HepG2 (cell line): ENCODE measurements at regions not wholly inside any gene's neighbourhood (a gene's known extent, or its start where the extent isn't known, plus 50 kb on each side); places are given as distances from the start of the nearest gene placed in this dataset.

Experiments
- ATAC-seq: fragments of 200-7000 bp; cut with Tn5 transposase; 3 replicates; pipeline ENCODE4 v1.9.1; 2020; ENCODE audit warnings: mild to moderate bottlenecking, moderate library complexity
- BruUV-seq: library from RNA; stranded (reverse); fragments of 400-500 nt; replicated peaks from 2 replicates; lab custom pipeline; 2021; lab: Mats Ljungman, UMichigan
- CTCF ChIA-PET: fragments of 300-600 bp; formaldehyde crosslinking; extraction: SDS; loops from one replicate; lab custom pipeline; 2021; ENCODE audit warnings: low total read pairs, inconsistent platforms, low intra/inter-chr PET ratio; lab: Yijun Ruan, JAX
- POLR2A ChIA-PET: fragments of 350-600 bp; sonication (Branson Sonifier 250); formaldehyde crosslinking; loops from one replicate; lab custom pipeline; 2020; ENCODE audit warnings: antibody characterized with exemption, inconsistent platforms; lab: Yijun Ruan, JAX
- DNase-seq: peaks from one replicate; pipeline ENCODE4 v3.0.0-alpha.2; 2015; ENCODE audit warnings: low spot score
- FAIRE-seq: peaks from 3 replicates; lab custom pipeline; 2011; peaks lifted over from hg19 to GRCh38; lab: Jason Lieb, UNC
- H2AFZ ChIP-seq: one replicate; pipeline ENCODE4 v1.6.1; 2011; ENCODE audit warnings: low read length, inconsistent platforms
- H3K27ac ChIP-seq: fragments of 300-600 bp; 3 replicates; pipeline ENCODE4 v1.8.0; 2011; ENCODE audit warnings: mixed run types, mild to moderate bottlenecking, mixed read lengths, low read length, inconsistent platforms; ENCODE audit not compliant: insufficient read depth; ENCODE audit errors: extremely low read length
- H3K27me3 ChIP-seq, 2 experiments: fragments of 200-600 bp in 1 of 2; 2 replicates in 1 of 2; 3 replicates in 1 of 2; pipeline versions ENCODE4 v1.6.0 to v1.8.0; 2011; ENCODE audit warnings: low read length in 2 of 2, mild to moderate bottlenecking in 2 of 2, moderate library complexity in 2 of 2, inconsistent platforms in 1 of 2; ENCODE audit not compliant: insufficient read depth in 2 of 2, control insufficient read depth in 1 of 2
- H3K36me3 ChIP-seq, 2 experiments: fragments of 200-600 bp in 1 of 2; replicated peaks in 1 of 2; 2 replicates in 1 of 2; 3 replicates in 1 of 2; pipeline versions ENCODE4 v1.5.1 to v1.8.0; 2011; ENCODE audit warnings: low read length in 2 of 2, inconsistent platforms in 1 of 2; ENCODE audit not compliant: insufficient read depth in 2 of 2, control insufficient read depth in 1 of 2
- H3K4me1 ChIP-seq: 2 replicates; pipeline ENCODE4 v1.5.1; 2012; ENCODE audit warnings: low read length, inconsistent platforms; ENCODE audit not compliant: insufficient read depth
- H3K4me2 ChIP-seq: 2 replicates; pipeline ENCODE4 v1.6.0; 2011; ENCODE audit warnings: low read depth, low read length, inconsistent platforms
- H3K4me3 ChIP-seq, 3 experiments: fragments of 200-600 bp in 1 of 3; sonication (generic), shearing (Covaris generic) in 1 of 3; replicated peaks in 1 of 3; 2 replicates each; pipeline ENCODE4 v1.5.1; 2011 to 2016; ENCODE audit warnings: low read length in 3 of 3, inconsistent platforms in 2 of 3, low read depth in 2 of 3, mild to moderate bottlenecking in 2 of 3, control low read depth in 1 of 3, mixed read lengths in 1 of 3; ENCODE audit not compliant: insufficient read depth in 1 of 3
- H3K79me2 ChIP-seq: one replicate; pipeline ENCODE4 v1.6.1; 2011; ENCODE audit warnings: low read length, inconsistent platforms; ENCODE audit not compliant: insufficient read depth
- H3K9ac ChIP-seq: 2 replicates; pipeline ENCODE4 v1.6.0; 2011; ENCODE audit warnings: mild to moderate bottlenecking, low read depth, low read length, inconsistent platforms; ENCODE audit not compliant: insufficient read depth
- H3K9me3 ChIP-seq: 2 replicates; pipeline ENCODE4 v1.5.1; 2012; ENCODE audit warnings: mild to moderate bottlenecking, low read length
- H4K20me1 ChIP-seq: 2 replicates; pipeline ENCODE4 v1.6.0; 2011; ENCODE audit warnings: inconsistent platforms, mild to moderate bottlenecking, low read length, moderate library complexity; ENCODE audit not compliant: insufficient read depth
- CTCF ChIP-seq: sonication (generic); formaldehyde crosslinking; IDR thresholded peaks from 2 replicates; pipeline ENCODE4 v1.5.0; 2020; ENCODE audit warnings: mild to moderate bottlenecking, missing genetic modification reagents, moderate library complexity
- IRF9 ChIP-seq: sonication (generic); formaldehyde crosslinking; IDR thresholded peaks from 2 replicates; pipeline ENCODE4 v1.8.0; 2022; ENCODE audit warnings: missing genetic modification reagents, mild to moderate bottlenecking, borderline replicate concordance
- KAT8 ChIP-seq: IDR thresholded peaks from 2 replicates; pipeline ENCODE4 v1.6.1; 2016; ENCODE audit warnings: missing genetic modification reagents, missing compliant biosample characterization
- KDM5B ChIP-seq: sonication (generic); formaldehyde crosslinking; IDR thresholded peaks from 2 replicates; pipeline ENCODE4 v1.4.0; 2020; ENCODE audit warnings: missing genetic modification reagents, mild to moderate bottlenecking, borderline replicate concordance
- MXI1 ChIP-seq: IDR thresholded peaks from 3 replicates; pipeline ENCODE4 v1.6.1; 2012; ENCODE audit warnings: low read depth, low read length, inconsistent platforms, borderline replicate concordance
- SAFB2 ChIP-seq: sonication (generic); formaldehyde crosslinking; IDR thresholded peaks from 2 replicates; pipeline ENCODE4 v1.5.1; 2020; ENCODE audit warnings: missing genetic modification reagents, low read depth, mild to moderate bottlenecking, borderline replicate concordance
- SNAI1 ChIP-seq: sonication (generic); formaldehyde crosslinking; IDR thresholded peaks from 2 replicates; pipeline ENCODE4 v1.5.0; 2020; ENCODE audit warnings: mild to moderate bottlenecking, missing genetic modification reagents, borderline replicate concordance
- STAG1 ChIP-seq: sonication (generic); formaldehyde crosslinking; IDR thresholded peaks from 2 replicates; pipeline ENCODE4 v1.4.0; 2020; ENCODE audit warnings: missing genetic modification reagents
- ZFP41 ChIP-seq: sonication (generic); formaldehyde crosslinking; IDR thresholded peaks from 2 replicates; pipeline ENCODE4 v1.4.0; 2020; ENCODE audit warnings: mild to moderate bottlenecking, missing genetic modification reagents, borderline replicate concordance
- WGBS: methylation state at CpG from one replicate; pipeline ENCODE4 v1.1.6; 2017; ENCODE audit warnings: low lambda C conversion rate; 5-methylcytosine and 5-hydroxymethylcytosine counted together
- in situ Hi-C: cut with HindIII; loops from 2 replicates; pipeline ENCODE4 v1.10.0; 2017; ENCODE audit warnings: low pct_unique_long_range_greater_than_20kb; ENCODE audit not compliant: extremely low pct_ligation_motif_present
- intact Hi-C: fragments of 100-400 bp; cut with micrococcal nuclease; formaldehyde crosslinking; loops from one replicate; pipeline ENCODE4 v1.10.0; 2022; ENCODE audit not compliant: unreplicated experiment
- TF ChIP-seq, protein P1 (sequence below): IDR thresholded peaks from 2 replicates; pipeline ENCODE4 v1.6.1; 2016; ENCODE audit warnings: low read depth, borderline replicate concordance
- TF ChIP-seq, protein P2 (sequence below): sonication (generic); formaldehyde crosslinking; IDR thresholded peaks from 2 replicates; pipeline ENCODE4 v1.4.0; 2020; ENCODE audit warnings: mild to moderate bottlenecking, missing genetic modification reagents

DNA sequence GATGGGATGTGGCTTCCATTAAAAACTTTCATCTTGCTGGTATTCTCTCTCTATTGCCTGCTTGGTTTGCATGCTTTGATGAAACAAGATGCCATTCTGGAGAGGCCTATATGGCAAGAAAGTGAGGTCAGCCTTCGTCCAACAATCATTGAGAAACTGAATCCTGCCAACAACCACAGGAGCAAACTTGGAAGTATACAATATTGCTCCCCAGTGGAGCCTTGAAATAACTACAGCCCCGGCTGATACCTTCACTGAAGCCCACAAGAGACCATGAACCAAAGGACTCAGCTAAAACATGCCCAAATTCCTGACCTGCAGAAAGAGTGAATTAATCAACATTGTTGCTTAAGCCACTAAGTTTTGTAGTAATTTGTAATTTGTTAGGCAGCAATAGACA lies 82.5 kb upstream of the FGF14 start:
- TF ChIP-seq STAG1 (peak; percentile 31; the same call in 1 of the 2 replicates), CTCF (CRISPR knock-in tag) (peak; percentile 15; the same call in 1 of the 2 replicates), ZFP41 (CRISPR knock-in tag) (no peak)
- TF ChIP-seq, all 625 proteins: peak for 2
- Histone ChIP-seq H3K4me1 (no peaks in the 10 kb centered on the region), H3K79me2 (no peaks in the 10 kb centered on the region), H3K4me3 (no peak overlapping the region), H3K27ac (no peak overlapping the region), H3K9me3 (no peaks in the 10 kb centered on the region), H2AFZ (no peak overlapping the region), H3K9ac (no peak overlapping the region), H3K27me3 (no peaks in the 10 kb centered on the region), H3K36me3 (no peaks in the 10 kb centered on the region), H3K4me2 (no peak overlapping the region), H4K20me1 (no peaks in the 10 kb centered on the region)
- DNase-seq, result no peak
- BruUV-seq, result no TSS peak
- in situ Hi-C loops (no loop called here), intact Hi-C loops (no loop called here)
- FAIRE-seq, result no peak
- peak; percentile 71; the same call in 2 of the 3 replicates for ATAC-seq
- ChIA-PET POLR2A (no interaction called here), CTCF (no interaction called here)
- 5% methylated on average over 2 of the region's 2 CpGs for WGBS

DNA sequence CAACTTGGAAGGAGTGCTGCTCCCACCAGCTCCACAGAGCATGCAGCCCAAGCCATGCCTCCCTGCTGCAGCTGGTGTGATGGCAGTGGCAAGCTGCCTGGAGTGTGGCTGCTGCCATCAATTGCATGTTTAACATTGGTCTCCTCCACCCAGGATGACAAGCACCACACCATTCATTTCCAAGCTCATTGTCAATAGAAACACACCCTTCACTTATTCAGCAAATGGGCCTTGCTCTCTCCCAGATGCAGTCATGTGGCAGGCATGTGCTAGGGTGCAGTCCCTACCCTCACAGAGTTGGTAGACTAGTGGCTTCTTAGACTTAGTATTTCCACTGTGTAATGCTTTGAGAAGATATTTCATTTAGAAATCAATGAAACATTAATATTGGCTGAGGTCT lies 70.8 kb upstream of the FGF14 start:
- H3K27me3 ChIP-seq, result no peaks in the 10 kb centered on the region
- no peaks in the 10 kb centered on the region for H3K36me3 ChIP-seq
- in situ Hi-C loops (no loop called here), intact Hi-C loops (no loop called here)
- CTCF ChIA-PET, result no interaction called here
- no peak overlapping the region for H3K9ac ChIP-seq
- POLR2A ChIA-PET, result no interaction called here
- FAIRE-seq, result no peak
- H3K4me2 ChIP-seq, result no peak overlapping the region
- no peak for DNase-seq
- H4K20me1 ChIP-seq, result no peaks in the 10 kb centered on the region
- no peak overlapping the region for H3K27ac ChIP-seq
- no peaks in the 10 kb centered on the region for H3K79me2 ChIP-seq
- no TSS peak for BruUV-seq
- no peak for ATAC-seq
- no peak overlapping the region for H3K4me3 ChIP-seq
- H3K9me3 ChIP-seq, result no peaks in the 10 kb centered on the region
- no peaks in the 10 kb centered on the region for H3K4me1 ChIP-seq
- no peak overlapping the region for H2AFZ ChIP-seq
- TF ChIP-seq KAT8 (CRISPR knock-in tag) (no peak), KDM5B (CRISPR knock-in tag) (no peak), SNAI1 (CRISPR knock-in tag) (no peak), MXI1 (no peak), IRF9 (no peak), SAFB2 (CRISPR knock-in tag) (no peak)
- TF ChIP-seq, protein P1, sequence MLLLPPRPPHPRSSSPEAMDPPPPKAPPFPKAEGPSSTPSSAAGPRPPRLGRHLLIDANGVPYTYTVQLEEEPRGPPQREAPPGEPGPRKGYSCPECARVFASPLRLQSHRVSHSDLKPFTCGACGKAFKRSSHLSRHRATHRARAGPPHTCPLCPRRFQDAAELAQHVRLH (CRISPR knock-in tag), result no peak
- TF ChIP-seq, protein P2, sequence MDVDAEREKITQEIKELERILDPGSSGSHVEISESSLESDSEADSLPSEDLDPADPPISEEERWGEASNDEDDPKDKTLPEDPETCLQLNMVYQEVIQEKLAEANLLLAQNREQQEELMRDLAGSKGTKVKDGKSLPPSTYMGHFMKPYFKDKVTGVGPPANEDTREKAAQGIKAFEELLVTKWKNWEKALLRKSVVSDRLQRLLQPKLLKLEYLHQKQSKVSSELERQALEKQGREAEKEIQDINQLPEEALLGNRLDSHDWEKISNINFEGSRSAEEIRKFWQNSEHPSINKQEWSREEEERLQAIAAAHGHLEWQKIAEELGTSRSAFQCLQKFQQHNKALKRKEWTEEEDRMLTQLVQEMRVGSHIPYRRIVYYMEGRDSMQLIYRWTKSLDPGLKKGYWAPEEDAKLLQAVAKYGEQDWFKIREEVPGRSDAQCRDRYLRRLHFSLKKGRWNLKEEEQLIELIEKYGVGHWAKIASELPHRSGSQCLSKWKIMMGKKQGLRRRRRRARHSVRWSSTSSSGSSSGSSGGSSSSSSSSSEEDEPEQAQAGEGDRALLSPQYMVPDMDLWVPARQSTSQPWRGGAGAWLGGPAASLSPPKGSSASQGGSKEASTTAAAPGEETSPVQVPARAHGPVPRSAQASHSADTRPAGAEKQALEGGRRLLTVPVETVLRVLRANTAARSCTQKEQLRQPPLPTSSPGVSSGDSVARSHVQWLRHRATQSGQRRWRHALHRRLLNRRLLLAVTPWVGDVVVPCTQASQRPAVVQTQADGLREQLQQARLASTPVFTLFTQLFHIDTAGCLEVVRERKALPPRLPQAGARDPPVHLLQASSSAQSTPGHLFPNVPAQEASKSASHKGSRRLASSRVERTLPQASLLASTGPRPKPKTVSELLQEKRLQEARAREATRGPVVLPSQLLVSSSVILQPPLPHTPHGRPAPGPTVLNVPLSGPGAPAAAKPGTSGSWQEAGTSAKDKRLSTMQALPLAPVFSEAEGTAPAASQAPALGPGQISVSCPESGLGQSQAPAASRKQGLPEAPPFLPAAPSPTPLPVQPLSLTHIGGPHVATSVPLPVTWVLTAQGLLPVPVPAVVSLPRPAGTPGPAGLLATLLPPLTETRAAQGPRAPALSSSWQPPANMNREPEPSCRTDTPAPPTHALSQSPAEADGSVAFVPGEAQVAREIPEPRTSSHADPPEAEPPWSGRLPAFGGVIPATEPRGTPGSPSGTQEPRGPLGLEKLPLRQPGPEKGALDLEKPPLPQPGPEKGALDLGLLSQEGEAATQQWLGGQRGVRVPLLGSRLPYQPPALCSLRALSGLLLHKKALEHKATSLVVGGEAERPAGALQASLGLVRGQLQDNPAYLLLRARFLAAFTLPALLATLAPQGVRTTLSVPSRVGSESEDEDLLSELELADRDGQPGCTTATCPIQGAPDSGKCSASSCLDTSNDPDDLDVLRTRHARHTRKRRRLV, result no peak
